SK-N-MC (cell line): ENCODE measurements at regions not wholly inside any gene's neighbourhood (a gene's known extent, or its start where the extent isn't known, plus 50 kb on each side); places are given as distances from the start of the nearest gene placed in this dataset.

Experiments used
- DNase-seq: peaks from one replicate; pipeline ENCODE4 v3.0.0-alpha.2; 2011; ENCODE audit warnings: low read depth, low spot score
- H3K27ac ChIP-seq: fragments of 200-600 bp; sonication (generic); 2 replicates; pipeline ENCODE4 v1.5.1; 2016; ENCODE audit warnings: mixed run types
- H3K36me3 ChIP-seq: fragments of 200-600 bp; sonication (generic); 2 replicates; pipeline ENCODE4 v1.6.1; 2017; ENCODE audit warnings: antibody characterized with exemption, low read length, mixed read lengths; ENCODE audit not compliant: insufficient read depth
- H3K4me3 ChIP-seq: fragments of 200-600 bp; sonication (generic); 2 replicates; pipeline ENCODE4 v1.5.1; 2016
- H3K9ac ChIP-seq: fragments of 200-600 bp; sonication (generic); 2 replicates; pipeline ENCODE4 v1.8.0; 2017; ENCODE audit warnings: mixed run types, mixed read lengths; ENCODE audit not compliant: insufficient read length
- H3K9me3 ChIP-seq: fragments of 200-600 bp; sonication (generic); 2 replicates; pipeline ENCODE4 v1.6.1; 2017; ENCODE audit warnings: low read depth, mild to moderate bottlenecking, antibody characterized with exemption, low read length, moderate library complexity, mixed read lengths
- EZH2 ChIP-seq: fragments of 200-600 bp; sonication (generic); IDR thresholded peaks from one replicate; pipeline ENCODE4 v1.6.1; 2017; ENCODE audit warnings: antibody characterized with exemption
- FOXP2 ChIP-seq: optimal IDR thresholded peaks from 2 replicates; pipeline ENCODE3; 2011; ENCODE audit warnings: mild to moderate bottlenecking, moderate library complexity; ENCODE audit not compliant: insufficient read depth; ENCODE audit errors: extremely low read length, control extremely low read depth
- POLR2AphosphoS5 ChIP-seq: IDR thresholded peaks from 2 replicates; pipeline ENCODE4 v1.6.1; 2012; ENCODE audit warnings: mild to moderate bottlenecking, low read depth, low read length, borderline replicate concordance

DNA sequence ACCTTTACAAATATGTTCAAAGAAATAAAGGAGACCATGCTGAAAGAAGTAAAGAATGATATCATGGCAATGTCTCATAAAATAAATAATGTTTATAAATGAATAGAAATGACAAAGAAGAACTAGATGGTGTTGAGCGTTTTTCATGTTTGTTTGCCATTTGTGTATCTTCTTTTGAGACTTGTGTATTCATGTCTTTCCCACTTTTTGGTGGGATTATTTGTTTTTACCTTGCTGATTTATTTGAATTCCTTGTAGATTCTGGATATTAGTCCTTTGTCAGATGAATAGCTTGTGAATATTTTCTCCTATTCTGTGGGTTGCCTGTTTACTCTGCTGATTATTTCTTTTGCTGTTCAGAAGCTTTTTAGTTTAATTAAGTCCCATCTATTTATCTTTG is 732.4 kb downstream of the FAT4 start:
- Histone ChIP-seq H3K9ac (no peak overlapping the region), H3K36me3 (no peaks in the 10 kb centered on the region), H3K9me3 (no peaks in the 10 kb centered on the region), H3K27ac (no peak overlapping the region), H3K4me3 (no peak overlapping the region)
- no peak for TF ChIP-seq FOXP2
- TF ChIP-seq POLR2AphosphoS5, result no peak
- TF ChIP-seq EZH2, result no peak
- DNase-seq, result no peak

DNA sequence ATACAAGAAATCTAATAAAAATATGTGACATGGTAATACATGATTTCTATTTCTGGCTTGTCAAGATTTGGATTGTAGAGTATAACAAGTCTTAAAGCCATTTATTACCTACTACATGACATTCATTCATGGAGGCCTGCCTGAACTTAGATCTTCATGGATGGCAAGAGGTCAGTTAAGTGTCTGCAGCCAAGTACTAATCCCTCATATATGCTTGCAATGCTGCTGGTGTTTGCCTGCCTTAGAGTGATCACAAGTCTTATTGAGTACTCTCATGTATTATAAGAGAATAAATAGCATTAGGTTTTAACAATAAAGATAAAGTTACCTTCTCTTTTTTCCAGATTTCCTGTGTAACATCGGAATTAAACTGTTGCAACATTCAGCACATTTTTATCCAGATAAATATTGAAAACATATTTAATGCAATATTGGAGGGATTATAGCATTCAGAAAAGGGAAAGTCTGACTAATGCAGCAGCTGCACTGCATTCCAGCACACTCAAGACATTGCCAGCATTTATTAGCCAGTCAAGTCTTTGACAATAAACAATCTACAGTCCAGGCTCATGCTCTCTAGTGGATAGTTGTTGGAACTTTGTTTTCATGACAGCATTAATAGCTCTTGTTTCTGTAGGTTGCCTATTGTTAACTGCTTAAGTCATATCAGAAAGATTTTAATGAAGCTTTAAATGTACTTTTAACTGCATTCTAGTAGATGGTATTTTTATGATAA is 737.1 kb downstream of the FAT4 start:
- Histone ChIP-seq H3K27ac (peak overlapping the region; percentile 76), H3K36me3 (0 out of 2 replicates have a peak, but pooled peaks cover 3% of the 10 kb centered on the region), H3K4me3 (peak overlapping the region; percentile 39; the same call in 1 of the 2 replicates), H3K9me3 (peaks cover 3% of the 10 kb centered on the region; the same call in 1 of the 2 replicates), H3K9ac (no peak overlapping the region)
- DNase-seq, result no peak
- TF ChIP-seq EZH2 (no peak), POLR2AphosphoS5 (no peak), FOXP2 (no peak)

DNA sequence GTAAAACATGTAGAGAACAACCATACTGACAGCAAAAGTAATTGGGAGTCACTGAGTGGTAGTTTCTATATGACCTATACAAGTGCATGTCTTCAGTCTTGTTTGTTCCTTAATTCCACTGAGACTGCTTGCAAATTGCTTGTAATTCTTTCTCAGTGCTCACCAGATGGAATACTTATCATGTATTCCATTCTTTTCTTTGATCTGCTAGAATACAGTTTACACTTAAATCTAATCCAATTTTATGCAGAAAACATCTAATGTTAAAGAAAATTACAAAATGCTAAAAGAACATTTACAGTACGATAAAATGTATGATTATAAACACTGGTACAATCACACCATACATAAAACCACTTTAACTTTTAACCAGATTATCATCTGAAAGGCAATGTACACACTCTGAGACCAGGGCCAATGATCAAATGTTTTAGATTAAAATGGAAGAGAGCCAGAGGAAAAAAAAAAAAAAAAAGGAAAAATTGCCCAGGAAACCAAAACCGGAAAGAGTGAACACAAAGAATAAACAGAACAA is 741.4 kb downstream of the FAT4 start:
- H3K9ac ChIP-seq, result no peak overlapping the region
- H3K36me3 ChIP-seq, result 0 out of 2 replicates have a peak, but pooled peaks cover 3% of the 10 kb centered on the region
- peaks cover 3% of the 10 kb centered on the region; the same call in 1 of the 2 replicates for H3K9me3 ChIP-seq
- no peak for DNase-seq
- no peak overlapping the region for H3K4me3 ChIP-seq
- TF ChIP-seq EZH2, result no peak
- TF ChIP-seq FOXP2, result no peak
- TF ChIP-seq POLR2AphosphoS5, result no peak
- peak overlapping the region; percentile 45 for H3K27ac ChIP-seq

DNA sequence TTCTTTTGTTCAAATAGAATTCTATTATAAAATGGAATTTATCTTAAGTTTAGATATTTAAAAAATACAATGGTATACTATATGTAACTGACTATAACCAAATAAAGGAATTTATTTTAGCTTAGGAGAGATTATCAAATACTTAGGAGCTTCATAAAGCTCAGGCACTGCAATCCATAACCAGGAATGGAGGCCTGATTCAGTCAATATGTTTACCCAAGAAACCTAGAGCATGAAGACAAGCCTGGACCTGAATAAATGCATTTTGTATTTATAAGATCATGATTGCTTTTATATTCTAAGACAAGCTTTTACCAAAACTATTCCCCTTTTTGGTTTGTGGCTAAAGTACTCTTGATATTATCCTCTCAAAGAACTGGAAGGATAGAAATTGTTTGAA is 742.6 kb downstream of the FAT4 start:
- TF ChIP-seq POLR2AphosphoS5 (no peak), FOXP2 (no peak), EZH2 (no peak)

DNA sequence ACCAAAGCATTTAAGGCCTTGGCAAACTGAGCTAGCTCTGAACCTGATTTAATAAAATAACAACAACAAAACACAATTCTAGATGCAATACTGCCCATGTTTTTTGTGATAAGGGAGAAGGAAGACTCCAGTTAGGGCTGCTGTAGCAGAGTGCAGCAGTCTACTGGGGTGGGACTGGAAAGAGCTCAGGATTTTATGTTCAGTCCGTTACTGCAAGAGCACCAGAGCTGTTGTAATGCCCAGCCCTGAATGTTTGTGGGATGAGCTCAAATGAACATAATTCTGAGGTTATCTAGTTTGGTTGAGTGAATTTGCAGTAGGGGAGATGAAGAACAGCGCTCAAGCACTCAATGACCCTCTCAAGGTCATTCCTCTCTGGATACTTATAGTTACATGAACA is 743.8 kb downstream of the FAT4 start:
- Histone ChIP-seq H3K27ac (no peak overlapping the region), H3K9ac (no peak overlapping the region), H3K9me3 (peaks cover 3% of the 10 kb centered on the region; the same call in 1 of the 2 replicates), H3K4me3 (no peak overlapping the region), H3K36me3 (0 out of 2 replicates have a peak, but pooled peaks cover 3% of the 10 kb centered on the region)
- TF ChIP-seq FOXP2 (no peak), POLR2AphosphoS5 (no peak), EZH2 (no peak)
- DNase-seq, result no peak

More for the DNA sequence above, 742.6 kb downstream of the FAT4 start:
- H3K9ac ChIP-seq, result no peak overlapping the region
- 0 out of 2 replicates have a peak, but pooled peaks cover 3% of the 10 kb centered on the region for H3K36me3 ChIP-seq
- no peak overlapping the region for H3K27ac ChIP-seq
- peaks cover 3% of the 10 kb centered on the region; the same call in 1 of the 2 replicates for H3K9me3 ChIP-seq
- no peak overlapping the region for H3K4me3 ChIP-seq
- DNase-seq, result no peak

DNA sequence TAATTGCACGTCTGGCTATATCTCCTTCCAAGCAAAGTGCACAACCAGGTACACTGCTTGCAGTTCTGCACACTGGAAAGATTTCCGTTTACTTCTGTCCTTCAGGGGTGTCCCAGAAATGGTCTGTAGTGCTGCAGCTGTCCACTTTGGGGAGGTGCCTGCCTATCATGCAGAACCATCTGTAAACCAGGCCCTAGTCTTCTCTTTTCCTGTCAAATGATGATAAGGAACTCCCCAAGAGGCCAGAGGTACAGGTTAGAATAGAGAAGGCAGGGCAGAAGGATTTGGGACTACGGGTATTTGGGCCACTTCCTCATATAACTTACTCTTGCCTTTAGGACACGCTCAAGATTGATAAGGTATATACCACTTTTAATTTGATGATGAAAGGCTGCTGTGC is 746.9 kb downstream of the FAT4 start:
- no peaks in the 10 kb centered on the region for H3K9me3 ChIP-seq
- no peak for TF ChIP-seq FOXP2
- TF ChIP-seq POLR2AphosphoS5, result no peak
- no peak for TF ChIP-seq EZH2
- DNase-seq, result no peak
- no peak overlapping the region for H3K9ac ChIP-seq
- H3K27ac ChIP-seq, result no peak overlapping the region
- H3K36me3 ChIP-seq, result no peaks in the 10 kb centered on the region
- no peak overlapping the region for H3K4me3 ChIP-seq

DNA sequence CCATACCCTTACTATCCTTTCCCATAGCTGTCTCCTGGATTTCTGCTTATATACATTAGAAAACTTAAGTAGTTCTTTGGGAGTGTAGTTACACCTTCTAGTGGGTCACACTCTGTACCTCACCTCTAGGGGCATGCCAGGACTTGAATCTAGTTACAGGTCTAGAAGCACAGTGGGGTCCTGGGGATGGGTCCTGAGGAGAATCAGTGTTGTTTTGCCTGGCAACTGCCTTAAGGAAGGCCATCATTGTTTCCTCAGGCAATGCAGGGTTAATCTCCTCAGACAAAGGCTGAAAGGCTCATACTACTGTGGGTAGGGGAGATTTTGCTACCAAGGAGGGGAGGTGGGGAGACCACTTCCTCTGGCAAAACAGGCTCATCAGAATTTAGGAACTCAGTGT is 750.3 kb downstream of the FAT4 start:
- Histone ChIP-seq H3K9me3 (no peaks in the 10 kb centered on the region), H3K9ac (no peak overlapping the region), H3K27ac (no peak overlapping the region), H3K36me3 (no peaks in the 10 kb centered on the region), H3K4me3 (no peak overlapping the region)
- DNase-seq, result no peak
- TF ChIP-seq POLR2AphosphoS5, result no peak
- no peak for TF ChIP-seq FOXP2

DNA sequence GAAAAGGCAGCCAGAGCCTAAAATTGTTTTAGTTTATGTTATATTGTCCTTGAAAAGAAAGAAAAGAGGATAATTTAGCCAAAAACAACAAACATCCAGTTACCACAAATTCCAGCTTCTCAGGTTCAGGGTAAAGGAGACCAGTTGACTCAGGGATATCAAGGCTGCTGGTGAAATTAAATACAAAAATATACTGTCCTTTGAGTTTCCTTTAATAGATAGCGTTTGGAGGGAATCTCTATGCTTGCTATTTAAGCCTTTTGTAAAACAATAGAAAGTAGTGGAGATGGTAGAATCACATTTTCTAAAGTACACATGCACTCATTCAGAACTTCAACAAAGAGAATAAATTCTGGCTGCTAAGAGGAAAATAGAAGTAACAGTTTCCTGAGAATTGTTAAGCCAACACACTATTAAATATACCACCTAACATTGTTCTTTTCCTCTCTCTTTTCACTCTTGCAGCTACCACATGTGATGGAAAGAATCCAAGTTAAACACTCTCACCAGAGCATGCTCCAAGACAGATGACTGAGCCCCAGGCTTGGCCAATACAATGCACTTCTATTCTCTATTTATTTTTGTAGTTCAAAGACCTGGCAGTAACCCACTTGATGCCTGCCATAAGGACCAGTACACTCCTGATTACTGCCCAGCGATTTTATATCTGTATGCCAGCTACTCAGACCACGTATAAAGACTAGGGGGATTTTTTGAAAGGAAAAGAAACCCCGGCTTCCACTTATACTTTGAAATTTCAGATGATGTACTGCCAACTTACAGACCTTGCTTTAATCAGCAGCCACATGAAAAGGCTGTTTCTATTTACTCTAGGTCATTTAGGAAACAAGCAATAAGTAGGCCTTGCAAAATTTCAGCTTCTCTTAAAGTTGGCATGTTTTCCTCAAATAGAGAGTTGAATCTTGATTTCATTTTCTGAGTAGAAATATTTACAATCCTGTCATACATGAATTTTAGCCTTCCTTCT is 756.9 kb downstream of the FAT4 start:
- Histone ChIP-seq H3K27ac (peak overlapping the region; percentile 48), H3K4me3 (no peak overlapping the region), H3K9ac (no peak overlapping the region), H3K9me3 (no peaks in the 10 kb centered on the region), H3K36me3 (no peaks in the 10 kb centered on the region)
- no peak for TF ChIP-seq FOXP2
- no peak for TF ChIP-seq POLR2AphosphoS5
- no peak for TF ChIP-seq EZH2
- DNase-seq, result no peak
